ENCODE measurements at regions not wholly inside any gene's neighbourhood (a gene's known extent, or its start where the extent isn't known, plus 50 kb on each side); places are given as distances from the start of the nearest gene placed in this dataset.

DNA sequence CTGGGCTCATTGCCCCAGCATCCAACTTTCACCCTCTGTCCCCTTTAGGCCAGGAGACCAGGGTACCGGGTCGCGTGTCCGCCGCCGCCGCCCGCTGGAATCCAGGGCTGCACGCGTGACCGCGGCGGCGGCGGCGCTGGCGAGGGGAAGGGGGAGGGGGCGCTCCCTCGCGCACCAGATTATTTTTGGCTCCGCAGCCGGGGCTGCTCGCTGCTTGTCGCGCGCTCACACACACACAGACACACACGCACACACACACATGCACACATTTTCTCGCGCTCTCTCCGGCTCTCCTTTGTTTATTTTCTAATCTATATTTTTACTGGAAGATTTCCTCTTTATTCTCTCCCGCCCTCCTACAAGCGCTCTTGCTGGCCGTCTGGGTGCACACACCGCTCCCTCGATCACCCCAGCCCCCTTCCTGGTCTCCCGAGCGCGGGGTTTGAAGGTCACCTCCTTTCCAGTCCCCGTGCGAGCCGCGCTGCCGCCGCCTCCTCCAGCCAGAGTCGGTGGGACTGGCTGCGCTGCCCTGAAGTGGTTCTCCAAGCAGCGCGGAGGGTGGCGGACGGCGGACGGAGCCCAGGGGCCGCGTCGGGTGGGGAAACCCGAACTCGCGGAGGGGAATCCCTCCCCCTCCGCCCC, 921.4 kb upstream of the EEF2KMT start:
- Mint-ChIP-seq H3K4me3 (ENCODE audit: low read depth, unreplicated experiment) (no peak overlapping the region), H3K27ac (ENCODE audit: unreplicated experiment) (no peak overlapping the region), H3K9me3 (ENCODE audit: low read depth, unreplicated experiment) (no peaks in the 10 kb centered on the region), H3K4me1 (ENCODE audit: low read depth, unreplicated experiment) (no peaks in the 10 kb centered on the region), H3K27me3 (ENCODE audit: unreplicated experiment) (peaks cover 45% of the 10 kb centered on the region), H3K36me3 (ENCODE audit: insufficient read depth, unreplicated experiment) (peaks cover 5% of the 10 kb centered on the region)
- CTCF ChIA-PET: interaction anchor here (0.6 kb wide), 1 partner anchor 41 kb away, joined by 3 read pairs; no protein-coding TSS in a partner anchor
- TF ChIP-seq, protein P1, sequence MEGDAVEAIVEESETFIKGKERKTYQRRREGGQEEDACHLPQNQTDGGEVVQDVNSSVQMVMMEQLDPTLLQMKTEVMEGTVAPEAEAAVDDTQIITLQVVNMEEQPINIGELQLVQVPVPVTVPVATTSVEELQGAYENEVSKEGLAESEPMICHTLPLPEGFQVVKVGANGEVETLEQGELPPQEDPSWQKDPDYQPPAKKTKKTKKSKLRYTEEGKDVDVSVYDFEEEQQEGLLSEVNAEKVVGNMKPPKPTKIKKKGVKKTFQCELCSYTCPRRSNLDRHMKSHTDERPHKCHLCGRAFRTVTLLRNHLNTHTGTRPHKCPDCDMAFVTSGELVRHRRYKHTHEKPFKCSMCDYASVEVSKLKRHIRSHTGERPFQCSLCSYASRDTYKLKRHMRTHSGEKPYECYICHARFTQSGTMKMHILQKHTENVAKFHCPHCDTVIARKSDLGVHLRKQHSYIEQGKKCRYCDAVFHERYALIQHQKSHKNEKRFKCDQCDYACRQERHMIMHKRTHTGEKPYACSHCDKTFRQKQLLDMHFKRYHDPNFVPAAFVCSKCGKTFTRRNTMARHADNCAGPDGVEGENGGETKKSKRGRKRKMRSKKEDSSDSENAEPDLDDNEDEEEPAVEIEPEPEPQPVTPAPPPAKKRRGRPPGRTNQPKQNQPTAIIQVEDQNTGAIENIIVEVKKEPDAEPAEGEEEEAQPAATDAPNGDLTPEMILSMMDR (IDR thresholded peaks at IDR 0.05; ENCODE audit: unreplicated experiment): no peak
- DNase-seq: no peak
- intact Hi-C loops (cut with micrococcal nuclease; ENCODE audit: unreplicated experiment): no loop called here
- no TSS peak for BruUV-seq (replicated peaks)

DNA sequence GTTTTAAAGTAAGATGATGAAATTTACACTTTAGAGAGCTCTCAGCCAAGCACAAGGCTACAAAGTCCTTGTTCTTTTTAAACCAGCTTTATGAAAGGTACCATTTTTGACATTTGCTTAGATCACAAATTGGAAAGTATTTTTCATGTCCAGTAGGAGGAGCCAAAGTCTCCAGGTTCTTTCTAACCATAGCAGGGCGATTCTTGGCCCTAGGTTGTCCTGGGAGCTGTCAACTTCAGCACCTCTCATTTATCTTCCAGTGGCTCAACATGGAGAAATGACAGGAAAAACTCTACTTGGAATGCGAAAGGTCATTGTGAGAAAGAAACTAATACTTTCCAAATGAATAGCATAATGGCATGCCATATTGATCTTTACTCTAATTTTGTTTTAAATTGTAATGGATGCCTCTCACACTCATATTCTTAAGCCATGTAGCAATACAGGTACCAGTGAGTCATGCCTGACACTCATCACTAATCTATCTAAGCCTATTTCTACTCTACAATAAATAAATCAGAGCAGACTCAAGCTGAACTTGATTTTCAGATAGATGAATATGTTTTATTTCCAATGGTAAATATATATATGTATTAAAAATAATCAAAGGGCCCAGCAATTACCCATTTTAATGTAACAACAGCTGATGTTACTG, 919.1 kb upstream of the EEF2KMT start:
- H3K36me3 Mint-ChIP-seq (ENCODE audit: insufficient read depth, unreplicated experiment): peaks cover 5% of the 10 kb centered on the region
- H3K9me3 Mint-ChIP-seq (ENCODE audit: low read depth, unreplicated experiment): no peaks in the 10 kb centered on the region
- H3K4me1 Mint-ChIP-seq (ENCODE audit: low read depth, unreplicated experiment): no peaks in the 10 kb centered on the region
- TF ChIP-seq, protein P1 (IDR thresholded peaks at IDR 0.05; ENCODE audit: unreplicated experiment): peak; percentile 41
- BruUV-seq (replicated peaks): no TSS peak
- H3K27me3 Mint-ChIP-seq (ENCODE audit: unreplicated experiment): peaks cover 32% of the 10 kb centered on the region
- peak; percentile 27 for DNase-seq
- CTCF ChIA-PET: interaction anchor here (0.8 to 1.0 kb wide), 3 partner anchors 10 to 627 kb away, joined by 3 read pairs; no protein-coding TSS in a partner anchor
- H3K4me3 Mint-ChIP-seq (ENCODE audit: low read depth, unreplicated experiment): no peak overlapping the region
- intact Hi-C loops (cut with micrococcal nuclease; ENCODE audit: unreplicated experiment): no loop called here
- no peak overlapping the region for H3K27ac Mint-ChIP-seq (ENCODE audit: unreplicated experiment)

DNA sequence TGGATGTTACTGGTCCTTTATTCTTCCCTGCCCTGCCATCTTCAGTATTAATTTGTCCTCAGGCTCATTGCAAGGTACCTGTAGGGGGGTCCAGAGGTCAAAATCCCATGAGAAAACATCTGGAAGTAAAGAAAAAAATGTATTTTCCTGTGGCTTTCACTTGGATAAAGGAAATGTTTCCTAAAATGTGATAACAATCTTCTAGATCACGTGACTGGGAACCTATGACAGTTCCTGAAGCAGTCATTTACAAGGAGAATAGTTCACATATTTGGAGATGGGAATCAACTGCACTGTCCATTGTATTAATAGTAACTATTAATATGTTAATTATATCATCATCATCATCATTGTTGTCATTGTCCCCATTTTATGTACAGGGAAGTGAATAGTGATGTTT, 915.1 kb upstream of the EEF2KMT start:
- peaks cover 2% of the 10 kb centered on the region for H3K9me3 Mint-ChIP-seq (ENCODE audit: low read depth, unreplicated experiment)
- H3K4me1 Mint-ChIP-seq (ENCODE audit: low read depth, unreplicated experiment): peaks cover 9% of the 10 kb centered on the region
- CTCF ChIA-PET: interaction anchor here (0.6 kb wide), 1 partner anchor 274 kb away, joined by 4 read pairs; no protein-coding TSS in a partner anchor
- intact Hi-C loops (cut with micrococcal nuclease; ENCODE audit: unreplicated experiment): no loop called here
- H3K27ac Mint-ChIP-seq (ENCODE audit: unreplicated experiment): no peak overlapping the region
- DNase-seq: no peak
- TF ChIP-seq, protein P1 (IDR thresholded peaks at IDR 0.05; ENCODE audit: unreplicated experiment): no peak
- peaks cover 29% of the 10 kb centered on the region for H3K27me3 Mint-ChIP-seq (ENCODE audit: unreplicated experiment)
- BruUV-seq (replicated peaks): no TSS peak
- H3K36me3 Mint-ChIP-seq (ENCODE audit: insufficient read depth, unreplicated experiment): no peaks in the 10 kb centered on the region
- no peak overlapping the region for H3K4me3 Mint-ChIP-seq (ENCODE audit: low read depth, unreplicated experiment)

DNA sequence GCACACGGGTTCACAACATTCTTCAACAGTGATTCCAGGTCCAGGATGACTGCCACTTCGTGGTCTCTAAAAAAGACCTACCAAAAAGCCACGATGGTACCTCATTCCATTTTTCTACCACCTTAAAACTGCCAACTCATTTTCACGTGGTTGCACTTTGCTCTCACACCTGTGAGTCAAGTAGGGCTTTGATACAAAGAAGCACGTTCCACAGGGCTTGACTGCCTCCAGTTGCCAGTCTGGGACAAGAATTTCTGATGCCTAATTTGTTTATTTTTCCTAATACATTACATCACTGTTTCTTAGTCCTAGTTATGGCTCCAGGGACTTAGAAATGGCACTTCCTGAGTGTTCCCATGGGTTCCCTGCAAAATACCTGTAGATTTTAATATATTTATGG, 911.6 kb upstream of the EEF2KMT start:
- Mint-ChIP-seq H3K27ac (ENCODE audit: unreplicated experiment) (no peak overlapping the region), H3K9me3 (ENCODE audit: low read depth, unreplicated experiment) (peaks cover 2% of the 10 kb centered on the region), H3K4me3 (ENCODE audit: low read depth, unreplicated experiment) (no peak overlapping the region), H3K27me3 (ENCODE audit: unreplicated experiment) (peaks cover 39% of the 10 kb centered on the region), H3K36me3 (ENCODE audit: insufficient read depth, unreplicated experiment) (no peaks in the 10 kb centered on the region), H3K4me1 (ENCODE audit: low read depth, unreplicated experiment) (peaks cover 16% of the 10 kb centered on the region)
- CTCF ChIA-PET: no interaction called here
- BruUV-seq (replicated peaks): no TSS peak
- no peak for DNase-seq
- TF ChIP-seq, protein P1 (IDR thresholded peaks at IDR 0.05; ENCODE audit: unreplicated experiment): no peak
- intact Hi-C loops (cut with micrococcal nuclease; ENCODE audit: unreplicated experiment): loop anchor here (10.0 kb wide), 1 partner anchor 154 kb away; no protein-coding TSS in a partner anchor

Data from Calu3 (cell line).